ENCODE measurements at regions not wholly inside any gene's neighbourhood (a gene's known extent, or its start where the extent isn't known, plus 50 kb on each side); places are given as distances from the start of the nearest gene placed in this dataset.

DNA sequence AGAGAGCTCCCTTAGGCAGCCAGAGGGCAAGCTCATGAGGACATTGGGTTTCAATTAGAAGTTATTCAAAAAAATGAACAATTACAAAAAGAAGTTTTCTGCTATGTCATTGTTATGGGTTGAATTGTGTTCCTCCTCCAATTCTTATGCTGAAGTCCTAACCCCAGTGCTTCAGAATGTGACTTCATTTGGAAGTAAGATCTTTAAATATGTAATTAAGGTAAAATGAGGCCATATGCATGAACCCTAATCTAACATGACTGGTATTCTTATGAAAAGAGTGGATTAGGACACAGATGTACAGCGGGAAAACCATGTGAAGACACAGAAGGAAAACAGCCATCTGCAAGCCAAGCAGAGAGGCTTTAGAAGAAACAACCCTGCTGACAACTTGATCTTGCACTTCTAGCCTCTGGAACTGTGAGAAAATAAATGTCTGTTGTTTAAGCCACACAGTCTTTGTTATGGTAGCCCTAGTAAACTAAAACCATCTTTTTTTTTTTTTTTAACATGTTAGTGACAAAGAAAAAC is 929.6 kb downstream of the EPHA3 start:
- TF ChIP-seq POLR2A (IDR thresholded peaks at IDR 0.05): no peak
- TF ChIP-seq, protein P1, sequence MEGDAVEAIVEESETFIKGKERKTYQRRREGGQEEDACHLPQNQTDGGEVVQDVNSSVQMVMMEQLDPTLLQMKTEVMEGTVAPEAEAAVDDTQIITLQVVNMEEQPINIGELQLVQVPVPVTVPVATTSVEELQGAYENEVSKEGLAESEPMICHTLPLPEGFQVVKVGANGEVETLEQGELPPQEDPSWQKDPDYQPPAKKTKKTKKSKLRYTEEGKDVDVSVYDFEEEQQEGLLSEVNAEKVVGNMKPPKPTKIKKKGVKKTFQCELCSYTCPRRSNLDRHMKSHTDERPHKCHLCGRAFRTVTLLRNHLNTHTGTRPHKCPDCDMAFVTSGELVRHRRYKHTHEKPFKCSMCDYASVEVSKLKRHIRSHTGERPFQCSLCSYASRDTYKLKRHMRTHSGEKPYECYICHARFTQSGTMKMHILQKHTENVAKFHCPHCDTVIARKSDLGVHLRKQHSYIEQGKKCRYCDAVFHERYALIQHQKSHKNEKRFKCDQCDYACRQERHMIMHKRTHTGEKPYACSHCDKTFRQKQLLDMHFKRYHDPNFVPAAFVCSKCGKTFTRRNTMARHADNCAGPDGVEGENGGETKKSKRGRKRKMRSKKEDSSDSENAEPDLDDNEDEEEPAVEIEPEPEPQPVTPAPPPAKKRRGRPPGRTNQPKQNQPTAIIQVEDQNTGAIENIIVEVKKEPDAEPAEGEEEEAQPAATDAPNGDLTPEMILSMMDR (IDR thresholded peaks at IDR 0.05): no peak
- Histone ChIP-seq H3K9me3 (no peaks in the 10 kb centered on the region), H3K36me3 (no peaks in the 10 kb centered on the region), H3K4me3 (no peak overlapping the region), H3K27ac (no peak overlapping the region), H3K4me1 (no peaks in the 10 kb centered on the region), H3K27me3 (no peaks in the 10 kb centered on the region)
- DNase-seq (no peak), ATAC-seq (no peak)
- 47% methylated on average over 1 of the region's 1 CpG for WGBS (ENCODE audit: insufficient coverage, low coverage, low lambda C conversion rate, missing lambda C conversion rate)
- intact Hi-C loops (cut with DNase I): no loop called here

DNA sequence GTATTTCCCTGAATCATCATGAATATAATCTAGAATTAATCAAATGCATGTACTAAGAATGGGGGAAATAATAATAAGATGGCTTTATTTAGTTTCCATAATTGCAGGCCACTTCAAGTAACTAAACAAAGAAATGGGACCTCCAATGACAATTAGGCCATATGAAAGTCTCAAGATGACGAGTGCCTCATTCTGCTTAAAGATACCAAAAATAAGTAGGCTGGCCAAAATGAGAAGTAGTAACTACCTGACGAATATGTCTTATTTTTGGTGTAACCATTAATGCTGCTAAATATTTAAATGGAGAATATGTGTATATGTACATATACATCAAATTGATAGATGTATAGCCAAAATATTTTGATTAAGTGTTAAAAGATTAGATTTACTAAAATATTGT is 932.6 kb downstream of the EPHA3 start:
- Histone ChIP-seq H3K36me3 (no peaks in the 10 kb centered on the region), H3K27me3 (no peaks in the 10 kb centered on the region), H3K4me1 (no peaks in the 10 kb centered on the region), H3K4me3 (no peak overlapping the region), H3K9me3 (no peaks in the 10 kb centered on the region), H3K27ac (no peak overlapping the region)
- no peak for TF ChIP-seq POLR2A (IDR thresholded peaks at IDR 0.05)
- TF ChIP-seq, protein P1 (IDR thresholded peaks at IDR 0.05): no peak
- DNase-seq: no peak
- ATAC-seq: no peak
- intact Hi-C loops (cut with DNase I): no loop called here
- 42% methylated on average over 2 of the region's 2 CpGs for WGBS (ENCODE audit: insufficient coverage, low coverage, low lambda C conversion rate, missing lambda C conversion rate)

DNA sequence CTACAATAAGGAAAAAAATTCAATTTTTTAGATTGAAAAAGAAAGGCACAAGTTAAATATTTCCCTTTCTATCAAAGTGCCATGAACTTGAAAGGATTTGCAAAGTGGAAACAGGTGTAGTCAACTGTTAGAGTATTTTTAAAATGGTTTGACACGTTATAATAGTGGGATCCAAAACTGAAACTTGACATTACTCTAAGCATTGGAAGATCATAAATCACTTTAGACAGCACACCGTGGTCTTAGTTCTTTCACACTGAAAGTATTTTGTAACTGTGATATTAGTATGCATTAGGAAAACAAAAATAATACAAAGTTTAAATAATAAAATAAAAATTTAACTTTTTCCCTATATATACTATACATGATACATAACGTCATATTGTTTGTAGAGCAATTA is 933.1 kb downstream of the EPHA3 start:
- Histone ChIP-seq H3K36me3 (no peaks in the 10 kb centered on the region), H3K4me1 (no peaks in the 10 kb centered on the region), H3K27me3 (no peaks in the 10 kb centered on the region), H3K27ac (no peak overlapping the region), H3K9me3 (no peaks in the 10 kb centered on the region), H3K4me3 (no peak overlapping the region)
- intact Hi-C loops (cut with DNase I): no loop called here
- WGBS (ENCODE audit: insufficient coverage, low coverage, low lambda C conversion rate, missing lambda C conversion rate): 22% methylated on average over 3 of the region's 3 CpGs
- DNase-seq (no peak), ATAC-seq (no peak)
- no peak for TF ChIP-seq POLR2A (IDR thresholded peaks at IDR 0.05)
- TF ChIP-seq, protein P1 (IDR thresholded peaks at IDR 0.05): no peak

DNA sequence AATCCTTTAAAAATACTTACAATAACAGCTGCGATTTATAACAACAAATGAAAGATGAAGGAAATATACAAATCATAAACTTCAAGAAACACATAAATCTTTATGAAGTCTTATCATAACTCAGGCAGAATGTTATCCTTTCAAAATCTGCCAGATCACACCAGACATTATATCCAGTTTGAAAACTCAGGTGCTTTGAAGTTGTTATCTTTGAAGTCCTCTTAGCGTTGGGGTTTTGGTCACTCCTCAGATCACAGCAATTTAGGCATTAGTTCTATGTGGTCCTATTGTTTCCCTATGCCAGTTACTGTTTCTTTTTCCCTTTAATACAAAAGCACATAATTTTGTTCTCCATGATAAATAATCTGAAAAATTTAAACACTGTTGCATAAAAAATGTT is 934.6 kb downstream of the EPHA3 start:
- Histone ChIP-seq H3K9me3 (no peaks in the 10 kb centered on the region), H3K27ac (no peak overlapping the region), H3K27me3 (no peaks in the 10 kb centered on the region), H3K36me3 (no peaks in the 10 kb centered on the region), H3K4me3 (no peak overlapping the region), H3K4me1 (no peaks in the 10 kb centered on the region)
- DNase-seq (no peak), ATAC-seq (no peak)
- no peak for TF ChIP-seq POLR2A (IDR thresholded peaks at IDR 0.05)
- TF ChIP-seq, protein P1 (IDR thresholded peaks at IDR 0.05): no peak
- WGBS (ENCODE audit: insufficient coverage, low coverage, low lambda C conversion rate, missing lambda C conversion rate): 28% methylated on average over 2 of the region's 2 CpGs
- intact Hi-C loops (cut with DNase I): no loop called here

DNA sequence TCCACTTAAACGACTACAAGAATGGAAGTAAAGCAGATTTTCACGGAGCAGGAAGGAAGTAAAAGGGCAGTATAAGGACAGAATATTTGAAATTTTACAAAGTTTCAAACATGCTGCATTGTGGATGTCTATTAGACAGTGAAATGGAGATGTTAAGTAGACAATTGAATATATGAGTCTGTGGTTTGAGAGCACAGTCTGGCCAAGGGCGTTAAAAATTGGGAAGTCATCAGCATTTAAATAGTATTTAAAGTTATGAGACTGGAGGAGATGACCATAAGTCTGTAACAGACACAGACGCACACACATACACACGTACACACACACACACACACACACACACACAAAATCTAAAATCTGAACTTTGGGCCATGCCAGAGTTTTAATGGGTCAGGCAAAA is 935.9 kb downstream of the EPHA3 start:
- no peaks in the 10 kb centered on the region for H3K36me3 ChIP-seq
- no peaks in the 10 kb centered on the region for H3K27me3 ChIP-seq
- H3K4me3 ChIP-seq: no peak overlapping the region
- WGBS (ENCODE audit: insufficient coverage, low coverage, low lambda C conversion rate, missing lambda C conversion rate): 39% methylated on average over 5 of the region's 5 CpGs
- no peaks in the 10 kb centered on the region for H3K4me1 ChIP-seq
- no peak overlapping the region for H3K27ac ChIP-seq
- no peak for TF ChIP-seq POLR2A (IDR thresholded peaks at IDR 0.05)
- TF ChIP-seq, protein P1 (IDR thresholded peaks at IDR 0.05): no peak
- DNase-seq (no peak), ATAC-seq (no peak)
- H3K9me3 ChIP-seq: no peaks in the 10 kb centered on the region
- intact Hi-C loops (cut with DNase I): no loop called here
